Keratinocyte (primary cell): ENCODE measurements at regions not wholly inside any gene's neighbourhood (a gene's known extent, or its start where the extent isn't known, plus 50 kb on each side); places are given as distances from the start of the nearest gene placed in this dataset.

ENCODE experiments used
- DNase-seq: peaks from one replicate; pipeline ENCODE4 v3.0.0-alpha.2; 2011; ENCODE audit warnings: low read depth, missing footprints, low spot score
- FAIRE-seq: peaks from 2 replicates; lab custom pipeline; 2011; peaks lifted over from hg19 to GRCh38; lab: Jason Lieb, UNC
- H2AFZ ChIP-seq: 2 replicates; pipeline ENCODE4 v1.6.0; 2012; ENCODE audit warnings: low read length, control low read depth, inconsistent platforms; ENCODE audit not compliant: control insufficient read depth
- H3K27ac ChIP-seq: 2 replicates; pipeline ENCODE4 v1.5.1; 2011; ENCODE audit warnings: low read length; ENCODE audit not compliant: control insufficient read depth, insufficient read depth
- H3K27me3 ChIP-seq: 3 replicates; pipeline ENCODE4 v1.6.0; 2011; ENCODE audit warnings: low read length; ENCODE audit not compliant: control insufficient read depth, insufficient read depth; ENCODE audit errors: extremely low read depth
- H3K36me3 ChIP-seq, 2 experiments: 2 replicates in 1 of 2; 3 replicates in 1 of 2; pipeline ENCODE4 v1.5.1; 2011; ENCODE audit warnings: low read length in 2 of 2, mild to moderate bottlenecking in 1 of 2; ENCODE audit not compliant: control insufficient read depth in 2 of 2, insufficient read depth in 2 of 2; ENCODE audit errors: extremely low read depth in 1 of 2
- H3K4me1 ChIP-seq: 3 replicates; pipeline ENCODE4 v1.5.1; 2011; ENCODE audit warnings: low read length; ENCODE audit not compliant: control insufficient read depth, insufficient read depth; ENCODE audit errors: extremely low read depth
- H3K4me2 ChIP-seq: 3 replicates; pipeline ENCODE4 v1.6.0; 2011; ENCODE audit warnings: low read depth, low read length; ENCODE audit not compliant: control insufficient read depth, insufficient read depth; ENCODE audit errors: extremely low read depth
- H3K4me3 ChIP-seq, 3 experiments: fragments of 200-600 bp in 1 of 3; sonication (generic) in 1 of 3; 2 replicates in 2 of 3; 3 replicates in 1 of 3; pipeline ENCODE4 v1.5.1; 2011 to 2016; ENCODE audit warnings: low read length in 3 of 3, mild to moderate bottlenecking in 3 of 3, control low read depth in 2 of 3, inconsistent platforms in 1 of 3, low read depth in 1 of 3, mixed read lengths in 1 of 3, mixed run types in 1 of 3, moderate library complexity in 1 of 3; ENCODE audit not compliant: control insufficient read depth in 2 of 3, insufficient read depth in 2 of 3; ENCODE audit errors: extremely low read depth in 1 of 3
- H3K79me2 ChIP-seq: 2 replicates; pipeline ENCODE4 v1.6.0; 2012; ENCODE audit warnings: low read length; ENCODE audit not compliant: control insufficient read depth, insufficient read depth
- H3K9ac ChIP-seq: 3 replicates; pipeline ENCODE4 v1.6.0; 2011; ENCODE audit warnings: low read length; ENCODE audit not compliant: control insufficient read depth, insufficient read depth; ENCODE audit errors: extremely low read depth
- H3K9me1 ChIP-seq: 3 replicates; pipeline ENCODE4 v1.6.0; 2011; ENCODE audit warnings: low read length; ENCODE audit not compliant: control insufficient read depth, insufficient read depth; ENCODE audit errors: extremely low read depth
- H3K9me3 ChIP-seq: 2 replicates; pipeline ENCODE4 v1.5.1; 2012; ENCODE audit warnings: low read depth, low read length; ENCODE audit not compliant: control insufficient read depth
- H4K20me1 ChIP-seq: 3 replicates; pipeline ENCODE4 v1.6.0; 2011; ENCODE audit warnings: low read length; ENCODE audit not compliant: control insufficient read depth, insufficient read depth; ENCODE audit errors: extremely low read depth
- EZH2 ChIP-seq: IDR thresholded peaks from one replicate; pipeline ENCODE4 v1.6.1; 2012; ENCODE audit warnings: inconsistent platforms, mild to moderate bottlenecking, low read length, moderate library complexity
- dilution Hi-C: fragments of 300-500 bp; cut with MboI; formaldehyde crosslinking; loops from one replicate; pipeline ENCODE4 v1.7.0; 2020; ENCODE audit warnings: low sequenced_read_pairs; ENCODE audit not compliant: extremely low pct_ligation_motif_present
- TF ChIP-seq, protein P1 (sequence below), 3 experiments: IDR thresholded peaks in 1 of 3; conservative IDR thresholded peaks in 1 of 3; optimal IDR thresholded peaks in 1 of 3; 2 replicates in 2 of 3; 3 replicates in 1 of 3; pipeline versions ENCODE3 to v1.5.1; 2011; ENCODE audit warnings: low read length in 3 of 3, mild to moderate bottlenecking in 3 of 3, moderate library complexity in 2 of 3, control low read depth in 1 of 3, inconsistent platforms in 1 of 3; ENCODE audit not compliant: insufficient read depth in 2 of 3; ENCODE audit errors: extremely low read depth in 1 of 3

DNA sequence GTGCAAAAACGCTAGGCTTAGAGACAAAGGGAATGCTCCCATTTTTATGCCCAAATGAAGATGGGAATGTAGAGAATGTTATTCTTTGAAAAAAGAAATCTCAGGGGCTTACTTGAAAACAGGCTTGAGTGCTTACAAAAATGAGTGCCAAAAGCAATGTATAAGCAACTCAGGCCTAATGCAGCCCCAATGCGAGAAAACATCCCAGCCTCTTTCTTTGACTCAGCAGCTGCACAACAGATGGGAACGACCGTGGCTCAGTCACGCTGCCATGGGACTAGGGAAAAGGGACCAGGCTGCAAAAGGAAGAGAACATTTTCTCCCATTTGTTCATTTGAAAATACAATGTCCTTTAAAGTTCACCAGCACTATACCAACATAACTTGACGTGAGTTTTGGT is 246.4 kb upstream of the LRIG1 start:
- H3K4me2 ChIP-seq, result no peak overlapping the region
- H4K20me1 ChIP-seq, result no peaks in the 10 kb centered on the region
- dilution Hi-C loops, result no loop called here
- H3K79me2 ChIP-seq, result no peaks in the 10 kb centered on the region
- no peak for TF ChIP-seq EZH2
- TF ChIP-seq, protein P1, sequence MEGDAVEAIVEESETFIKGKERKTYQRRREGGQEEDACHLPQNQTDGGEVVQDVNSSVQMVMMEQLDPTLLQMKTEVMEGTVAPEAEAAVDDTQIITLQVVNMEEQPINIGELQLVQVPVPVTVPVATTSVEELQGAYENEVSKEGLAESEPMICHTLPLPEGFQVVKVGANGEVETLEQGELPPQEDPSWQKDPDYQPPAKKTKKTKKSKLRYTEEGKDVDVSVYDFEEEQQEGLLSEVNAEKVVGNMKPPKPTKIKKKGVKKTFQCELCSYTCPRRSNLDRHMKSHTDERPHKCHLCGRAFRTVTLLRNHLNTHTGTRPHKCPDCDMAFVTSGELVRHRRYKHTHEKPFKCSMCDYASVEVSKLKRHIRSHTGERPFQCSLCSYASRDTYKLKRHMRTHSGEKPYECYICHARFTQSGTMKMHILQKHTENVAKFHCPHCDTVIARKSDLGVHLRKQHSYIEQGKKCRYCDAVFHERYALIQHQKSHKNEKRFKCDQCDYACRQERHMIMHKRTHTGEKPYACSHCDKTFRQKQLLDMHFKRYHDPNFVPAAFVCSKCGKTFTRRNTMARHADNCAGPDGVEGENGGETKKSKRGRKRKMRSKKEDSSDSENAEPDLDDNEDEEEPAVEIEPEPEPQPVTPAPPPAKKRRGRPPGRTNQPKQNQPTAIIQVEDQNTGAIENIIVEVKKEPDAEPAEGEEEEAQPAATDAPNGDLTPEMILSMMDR (optimal IDR thresholded peaks at IDR 0.05 in 1 of 3, IDR thresholded peaks at IDR 0.05 in 1 of 3, conservative IDR thresholded peaks at IDR 0.05 in 1 of 3; ENCODE audit: extremely low read depth in 1 of 3, insufficient read depth in 2 of 3, low read length in 3 of 3), result no peak
- no peak overlapping the region for H3K9ac ChIP-seq
- H3K4me1 ChIP-seq, result no peaks in the 10 kb centered on the region
- no peak overlapping the region for H2AFZ ChIP-seq
- FAIRE-seq (no peak), DNase-seq (no peak)
- H3K9me1 ChIP-seq, result no peaks in the 10 kb centered on the region
- H3K27ac ChIP-seq, result no peak overlapping the region
- no peaks in the 10 kb centered on the region for H3K27me3 ChIP-seq
- H3K9me3 ChIP-seq, result no peaks in the 10 kb centered on the region
- H3K4me3 ChIP-seq, result no peak overlapping the region
- H3K36me3 ChIP-seq, result no peaks in the 10 kb centered on the region

DNA sequence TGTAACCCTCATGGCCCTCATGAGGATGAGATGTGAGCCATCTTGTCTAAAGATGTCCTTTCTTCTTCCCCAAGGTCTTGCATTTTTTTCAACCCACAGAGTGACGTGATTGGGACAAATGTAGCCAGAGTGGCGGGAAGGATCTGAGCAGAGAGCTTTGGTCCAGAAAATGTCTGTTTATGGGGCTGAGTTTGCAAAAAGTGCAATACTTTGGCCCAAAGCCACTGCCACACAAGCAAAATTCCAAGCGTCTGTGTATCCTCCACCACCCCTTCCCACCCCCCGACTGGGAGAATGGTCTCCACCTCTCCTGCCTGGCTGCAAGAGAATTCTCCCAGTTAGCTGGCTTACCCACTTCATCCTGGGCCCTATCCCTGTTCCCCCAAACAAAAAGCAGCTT is 246.9 kb upstream of the LRIG1 start:
- H3K9me3 ChIP-seq, result no peaks in the 10 kb centered on the region
- H3K4me2 ChIP-seq, result no peak overlapping the region
- no peaks in the 10 kb centered on the region for H3K27me3 ChIP-seq
- TF ChIP-seq, protein P1 (optimal IDR thresholded peaks at IDR 0.05 in 1 of 3, IDR thresholded peaks at IDR 0.05 in 1 of 3, conservative IDR thresholded peaks at IDR 0.05 in 1 of 3; ENCODE audit: extremely low read depth in 1 of 3, insufficient read depth in 2 of 3, low read length in 3 of 3), result no peak
- no peak for TF ChIP-seq EZH2
- dilution Hi-C loops, result no loop called here
- DNase-seq, result no peak
- H3K9me1 ChIP-seq, result no peaks in the 10 kb centered on the region
- no peak overlapping the region for H3K27ac ChIP-seq
- H3K4me1 ChIP-seq, result no peaks in the 10 kb centered on the region
- FAIRE-seq, result no peak
- no peak overlapping the region for H3K9ac ChIP-seq
- no peaks in the 10 kb centered on the region for H3K36me3 ChIP-seq
- H3K4me3 ChIP-seq, result no peak overlapping the region
- H4K20me1 ChIP-seq, result no peaks in the 10 kb centered on the region
- H2AFZ ChIP-seq, result no peak overlapping the region
- no peaks in the 10 kb centered on the region for H3K79me2 ChIP-seq
